A204.1 (cell line): ENCODE measurements at regions not wholly inside any gene's neighbourhood (a gene's known extent, or its start where the extent isn't known, plus 50 kb on each side); places are given as distances from the start of the nearest gene placed in this dataset.
A peak's percentile ranks its signal among the peaks of the same experiment; 100 is the strongest.
"Not testable (repeated sequence)": the region's sequence is repeated elsewhere in the genome, so short reads cannot be mapped to it uniquely, and the experiment has no call there.

Experiments used
- FAIRE-seq: peaks from 2 replicates; lab custom pipeline; 2012; peaks lifted over from hg19 to GRCh38; lab: Jason Lieb, UNC

GRCh38 chr2:7146151-7146550 is 228.9 kb downstream of the RNF144A start:
- FAIRE-seq = no peak

- FAIRE-seq = no peak
These were observed 237.4 kb downstream of the RNF144A start for GRCh38 chr2:7154656-7155055.

- no peak for FAIRE-seq
These were observed 244.3 kb downstream of the RNF144A start for GRCh38 chr2:7161501-7161900.

GRCh38 chr2:7165736-7166135 is 248.5 kb downstream of the RNF144A start:
- no peak for FAIRE-seq

GRCh38 chr2:7167801-7168411 is 250.7 kb downstream of the RNF144A start:
- no peak for FAIRE-seq

- no peak for FAIRE-seq
These were observed 252.4 kb downstream of the RNF144A start for GRCh38 chr2:7169593-7169992.

- not testable (repeated sequence) for FAIRE-seq
These were observed 261.8 kb downstream of the RNF144A start for GRCh38 chr2:7178996-7179395.

GRCh38 chr2:7180638-7181370 is 263.6 kb downstream of the RNF144A start:
- no peak for FAIRE-seq

- FAIRE-seq = no peak
These were observed 265.3 kb downstream of the RNF144A start for GRCh38 chr2:7182525-7182924.

- FAIRE-seq = no peak
These were observed 271.9 kb downstream of the RNF144A start for GRCh38 chr2:7189106-7189505.

- FAIRE-seq = no peak
These were observed 273.5 kb downstream of the RNF144A start for GRCh38 chr2:7190587-7191324.

GRCh38 chr2:7191932-7192331 is 274.7 kb downstream of the RNF144A start:
- FAIRE-seq = no peak

- no peak for FAIRE-seq
These were observed 276.2 kb downstream of the RNF144A start for GRCh38 chr2:7193457-7193856.

- FAIRE-seq = no peak
These were observed 277.7 kb downstream of the RNF144A start for GRCh38 chr2:7194950-7195349.

- FAIRE-seq = no peak
These were observed 279.7 kb downstream of the RNF144A start for GRCh38 chr2:7196883-7197282.

GRCh38 chr2:7201851-7202250 is 284.6 kb downstream of the RNF144A start:
- FAIRE-seq = no peak

- FAIRE-seq = peak; percentile 85
These were observed 285.9 kb downstream of the RNF144A start for GRCh38 chr2:7203056-7203467.

GRCh38 chr2:7205151-7205830 is 288.1 kb downstream of the RNF144A start:
- FAIRE-seq = no peak

GRCh38 chr2:7206111-7206810 is 289.0 kb downstream of the RNF144A start:
- no peak for FAIRE-seq

- FAIRE-seq = no peak
These were observed 290.4 kb downstream of the RNF144A start for GRCh38 chr2:7207631-7208030.

- no peak for FAIRE-seq
These were observed 292.7 kb downstream of the RNF144A start for GRCh38 chr2:7209757-7210555.
